ENCODE measurements at regions not wholly inside any gene's neighbourhood (a gene's known extent, or its start where the extent isn't known, plus 50 kb on each side); places are given as distances from the start of the nearest gene placed in this dataset.

DNA sequence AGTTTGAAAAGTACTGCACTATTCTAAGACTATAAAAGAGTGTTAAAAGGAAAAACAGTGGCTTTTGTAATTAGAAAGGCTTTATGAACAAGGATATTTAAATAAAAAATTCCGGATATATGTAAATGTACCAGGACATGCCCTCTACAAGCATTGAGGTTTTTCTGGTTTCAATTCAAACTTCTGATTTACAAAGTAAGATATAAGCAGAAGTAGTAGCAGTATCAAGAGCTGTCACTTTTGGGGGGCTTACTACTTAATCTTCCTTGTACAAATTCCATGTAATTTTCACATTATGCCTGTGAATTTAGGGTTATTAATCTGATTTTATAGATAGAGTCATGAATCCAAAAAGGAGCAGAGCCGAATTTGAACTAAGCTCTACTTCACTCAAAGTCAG, 170.3 kb upstream of the ATP2B1 start:
- FAIRE-seq (no peak), DNase-seq (ENCODE audit: low read depth) (no peak)
- no peaks in the 10 kb centered on the region for H3K9me3 ChIP-seq (ENCODE audit: insufficient read depth, low read depth, low read length)
- no peak overlapping the region for H3K4me2 ChIP-seq (ENCODE audit: low read length)
- H2AFZ ChIP-seq (ENCODE audit: low read depth, low read length) = no peak overlapping the region
- no peaks in the 10 kb centered on the region for H3K36me3 ChIP-seq (ENCODE audit: insufficient read depth, low read length)
- H3K27ac ChIP-seq (ENCODE audit: low read depth, low read length) = no peak overlapping the region
- H3K27me3 Mint-ChIP-seq (ENCODE audit: low read depth, unreplicated experiment) = no peaks in the 10 kb centered on the region
- H3K27me3 ChIP-seq (ENCODE audit: insufficient read depth, low read length) = no peaks in the 10 kb centered on the region
- no peaks in the 10 kb centered on the region for H3K79me2 ChIP-seq (ENCODE audit: insufficient read depth, low read length)
- H3K36me3 Mint-ChIP-seq (ENCODE audit: low read depth, unreplicated experiment) = no peaks in the 10 kb centered on the region
- H3K9me3 Mint-ChIP-seq (ENCODE audit: unreplicated experiment) = no peaks in the 10 kb centered on the region
- peaks cover 4% of the 10 kb centered on the region for H3K4me1 ChIP-seq (ENCODE audit: insufficient read depth, low read length)
- no peak overlapping the region for H3K27ac Mint-ChIP-seq (ENCODE audit: unreplicated experiment)
- TF ChIP-seq, protein P1, sequence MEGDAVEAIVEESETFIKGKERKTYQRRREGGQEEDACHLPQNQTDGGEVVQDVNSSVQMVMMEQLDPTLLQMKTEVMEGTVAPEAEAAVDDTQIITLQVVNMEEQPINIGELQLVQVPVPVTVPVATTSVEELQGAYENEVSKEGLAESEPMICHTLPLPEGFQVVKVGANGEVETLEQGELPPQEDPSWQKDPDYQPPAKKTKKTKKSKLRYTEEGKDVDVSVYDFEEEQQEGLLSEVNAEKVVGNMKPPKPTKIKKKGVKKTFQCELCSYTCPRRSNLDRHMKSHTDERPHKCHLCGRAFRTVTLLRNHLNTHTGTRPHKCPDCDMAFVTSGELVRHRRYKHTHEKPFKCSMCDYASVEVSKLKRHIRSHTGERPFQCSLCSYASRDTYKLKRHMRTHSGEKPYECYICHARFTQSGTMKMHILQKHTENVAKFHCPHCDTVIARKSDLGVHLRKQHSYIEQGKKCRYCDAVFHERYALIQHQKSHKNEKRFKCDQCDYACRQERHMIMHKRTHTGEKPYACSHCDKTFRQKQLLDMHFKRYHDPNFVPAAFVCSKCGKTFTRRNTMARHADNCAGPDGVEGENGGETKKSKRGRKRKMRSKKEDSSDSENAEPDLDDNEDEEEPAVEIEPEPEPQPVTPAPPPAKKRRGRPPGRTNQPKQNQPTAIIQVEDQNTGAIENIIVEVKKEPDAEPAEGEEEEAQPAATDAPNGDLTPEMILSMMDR (IDR thresholded peaks at IDR 0.05; ENCODE audit: insufficient read depth, low read depth, low read length) = no peak
- no peak for TF ChIP-seq EZH2 (IDR thresholded peaks at IDR 0.05; ENCODE audit: insufficient read depth, low read length)
- H3K4me3 ChIP-seq (ENCODE audit: insufficient read depth, low read depth, low read length) = no peak overlapping the region
- H3K9ac ChIP-seq (ENCODE audit: low read length) = no peak overlapping the region
- no peak overlapping the region for H3K4me3 Mint-ChIP-seq (ENCODE audit: unreplicated experiment)
- no peaks in the 10 kb centered on the region for H4K20me1 ChIP-seq (ENCODE audit: insufficient read depth, low read length)
- peaks cover 16% of the 10 kb centered on the region for H3K4me1 Mint-ChIP-seq (ENCODE audit: low read depth, unreplicated experiment)

DNA sequence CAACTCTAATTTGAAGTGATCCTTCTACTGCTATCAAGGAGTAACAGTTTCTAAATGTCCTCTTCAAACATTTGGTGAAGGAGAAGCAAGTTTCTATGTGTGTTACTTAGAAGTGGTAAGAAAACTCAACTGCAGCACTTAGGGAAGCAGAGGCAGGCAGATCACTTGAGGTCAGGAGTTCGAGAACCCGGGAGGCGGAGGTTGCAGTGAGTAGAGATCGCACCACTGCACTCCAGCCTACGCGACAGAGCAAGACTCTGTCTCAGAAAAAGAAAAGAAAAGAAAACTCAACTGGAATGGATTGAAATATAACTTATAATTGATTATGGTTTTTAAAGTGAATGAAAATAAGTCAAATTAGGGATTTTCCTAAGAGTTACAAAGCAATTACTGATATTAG, 169.7 kb upstream of the ATP2B1 start:
- H3K4me1 Mint-ChIP-seq (ENCODE audit: low read depth, unreplicated experiment) = peaks cover 20% of the 10 kb centered on the region
- Histone ChIP-seq H3K4me1 (ENCODE audit: insufficient read depth, low read length) (peaks cover 7% of the 10 kb centered on the region), H3K27ac (ENCODE audit: low read depth, low read length) (no peak overlapping the region), H3K36me3 (ENCODE audit: insufficient read depth, low read length) (no peaks in the 10 kb centered on the region), H3K9ac (ENCODE audit: low read length) (no peak overlapping the region), H3K79me2 (ENCODE audit: insufficient read depth, low read length) (no peaks in the 10 kb centered on the region), H3K4me2 (ENCODE audit: low read length) (no peak overlapping the region), H3K9me3 (ENCODE audit: insufficient read depth, low read depth, low read length) (no peaks in the 10 kb centered on the region), H3K4me3 (ENCODE audit: insufficient read depth, low read depth, low read length) (no peak overlapping the region), H3K27me3 (ENCODE audit: insufficient read depth, low read length) (no peaks in the 10 kb centered on the region), H2AFZ (ENCODE audit: low read depth, low read length) (no peak overlapping the region), H4K20me1 (ENCODE audit: insufficient read depth, low read length) (no peaks in the 10 kb centered on the region)
- H3K27me3 Mint-ChIP-seq (ENCODE audit: low read depth, unreplicated experiment) = no peaks in the 10 kb centered on the region
- H3K4me3 Mint-ChIP-seq (ENCODE audit: unreplicated experiment) = no peak overlapping the region
- H3K27ac Mint-ChIP-seq (ENCODE audit: unreplicated experiment) = no peak overlapping the region
- DNase-seq (ENCODE audit: low read depth) (no peak), FAIRE-seq (no peak)
- H3K36me3 Mint-ChIP-seq (ENCODE audit: low read depth, unreplicated experiment) = no peaks in the 10 kb centered on the region
- H3K9me3 Mint-ChIP-seq (ENCODE audit: unreplicated experiment) = no peaks in the 10 kb centered on the region
- TF ChIP-seq, protein P1 (IDR thresholded peaks at IDR 0.05; ENCODE audit: insufficient read depth, low read depth, low read length) = no peak
- no peak for TF ChIP-seq EZH2 (IDR thresholded peaks at IDR 0.05; ENCODE audit: insufficient read depth, low read length)

DNA sequence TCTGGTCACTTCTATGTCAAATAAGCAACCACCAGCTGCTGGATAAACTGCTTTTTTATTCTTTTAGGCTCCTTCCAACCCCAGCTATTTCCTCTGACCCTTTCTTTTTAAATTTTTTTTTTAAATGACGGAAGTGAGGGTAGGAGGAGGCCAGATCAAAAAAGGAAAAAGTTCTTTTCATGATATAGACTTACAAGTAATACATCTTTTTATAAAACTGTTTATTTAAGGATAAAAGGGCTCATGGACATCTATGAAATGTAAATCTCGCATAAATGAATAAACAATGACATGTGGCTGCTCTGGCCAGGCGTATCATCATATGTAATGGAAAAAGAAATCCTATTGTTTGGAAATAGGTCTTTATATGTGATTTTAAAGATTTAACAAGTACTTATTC, 169.0 kb upstream of the ATP2B1 start:
- no peaks in the 10 kb centered on the region for H3K9me3 Mint-ChIP-seq (ENCODE audit: unreplicated experiment)
- no peak overlapping the region for H3K27ac Mint-ChIP-seq (ENCODE audit: unreplicated experiment)

More for the DNA sequence above, 169.0 kb upstream of the ATP2B1 start:
- H3K27me3 Mint-ChIP-seq (ENCODE audit: low read depth, unreplicated experiment) = no peaks in the 10 kb centered on the region
- no peak for DNase-seq (ENCODE audit: low read depth)
- H3K36me3 ChIP-seq (ENCODE audit: insufficient read depth, low read length) = no peaks in the 10 kb centered on the region
- H3K4me1 ChIP-seq (ENCODE audit: insufficient read depth, low read length) = peaks cover 7% of the 10 kb centered on the region
- no peak overlapping the region for H3K4me3 ChIP-seq (ENCODE audit: insufficient read depth, low read depth, low read length)
- peaks cover 22% of the 10 kb centered on the region for H3K4me1 Mint-ChIP-seq (ENCODE audit: low read depth, unreplicated experiment)
- H3K36me3 Mint-ChIP-seq (ENCODE audit: low read depth, unreplicated experiment) = no peaks in the 10 kb centered on the region
- H3K27me3 ChIP-seq (ENCODE audit: insufficient read depth, low read length) = no peaks in the 10 kb centered on the region
- no peaks in the 10 kb centered on the region for H3K79me2 ChIP-seq (ENCODE audit: insufficient read depth, low read length)
- no peak for FAIRE-seq
- H3K27ac ChIP-seq (ENCODE audit: low read depth, low read length) = no peak overlapping the region
- H3K9ac ChIP-seq (ENCODE audit: low read length) = no peak overlapping the region
- no peaks in the 10 kb centered on the region for H3K9me3 ChIP-seq (ENCODE audit: insufficient read depth, low read depth, low read length)
- no peak overlapping the region for H3K4me3 Mint-ChIP-seq (ENCODE audit: unreplicated experiment)
- no peaks in the 10 kb centered on the region for H4K20me1 ChIP-seq (ENCODE audit: insufficient read depth, low read length)
- no peak overlapping the region for H2AFZ ChIP-seq (ENCODE audit: low read depth, low read length)
- H3K4me2 ChIP-seq (ENCODE audit: low read length) = no peak overlapping the region
- TF ChIP-seq, protein P1 (IDR thresholded peaks at IDR 0.05; ENCODE audit: insufficient read depth, low read depth, low read length) = no peak
- no peak for TF ChIP-seq EZH2 (IDR thresholded peaks at IDR 0.05; ENCODE audit: insufficient read depth, low read length)
